SK-N-SH (cell line): ENCODE measurements at regions not wholly inside any gene's neighbourhood (a gene's known extent, or its start where the extent isn't known, plus 50 kb on each side); places are given as distances from the start of the nearest gene placed in this dataset.
A peak's percentile ranks its signal among the peaks of the same experiment; 100 is the strongest.

Experiments
- CTCF ChIA-PET: fragments of 300-600, 350-600 bp; formaldehyde crosslinking; extraction: SDS; loops from one replicate; lab custom pipeline; 2021; lab: Yijun Ruan, JAX
- POLR2A ChIA-PET: fragments of 350-600 bp; sonication (Branson Sonifier 250); formaldehyde crosslinking; extraction: SDS; loops from one replicate; lab custom pipeline; 2020; ENCODE audit warnings: antibody characterized with exemption, inconsistent platforms; lab: Yijun Ruan, JAX
- DNase-seq: peaks from one replicate; pipeline ENCODE4 v3.0.0; 2012
- H2AFZ ChIP-seq: fragments of 200-600 bp; sonication (generic); 2 replicates; pipeline ENCODE4 v1.8.1; 2016; ENCODE audit warnings: antibody characterized with exemption, mild to moderate bottlenecking, low read depth
- H3F3A ChIP-seq: fragments of 200-600 bp; sonication (generic); replicated peaks from 2 replicates; pipeline ENCODE3; 2016; ENCODE audit warnings: antibody characterized with exemption, mild to moderate bottlenecking; ENCODE audit not compliant: insufficient read depth
- H3K27ac ChIP-seq, 2 experiments: fragments of 200-500 bp in 1 of 2; fragments of 200-600 bp in 1 of 2; sonication (Bioruptor generic) in 1 of 2; sonication (generic), shearing (Covaris generic) in 1 of 2; 2 replicates each; pipeline versions ENCODE4 v1.5.1 to v1.6.1; 2014 to 2016; ENCODE audit warnings: low read depth in 2 of 2, inconsistent platforms in 1 of 2, low read length in 1 of 2, mild to moderate bottlenecking in 1 of 2, mixed read lengths in 1 of 2
- H3K27me3 ChIP-seq: fragments of 200-600 bp; sonication (generic), shearing (Covaris generic); 2 replicates; pipeline ENCODE4 v1.6.1; 2016; ENCODE audit warnings: mixed run types; ENCODE audit not compliant: insufficient read depth
- H3K36me3 ChIP-seq, 2 experiments: fragments of 200-500 bp in 1 of 2; fragments of 200-600 bp in 1 of 2; sonication (Bioruptor generic) in 1 of 2; sonication (generic) in 1 of 2; replicated peaks in 1 of 2; 2 replicates each; pipeline versions ENCODE3 to v1.5.1; 2014 to 2016; ENCODE audit warnings: low read length in 1 of 2, mild to moderate bottlenecking in 1 of 2; ENCODE audit not compliant: insufficient read depth in 2 of 2, control insufficient read depth in 1 of 2
- H3K4me1 ChIP-seq, 2 experiments: fragments of 200-500 bp in 1 of 2; fragments of 200-600 bp in 1 of 2; sonication (Bioruptor generic) in 1 of 2; sonication (generic), shearing (Covaris generic) in 1 of 2; 2 replicates each; pipeline versions ENCODE4 v1.5.1 to v1.6.1; 2014 to 2016; ENCODE audit warnings: low read depth in 1 of 2, low read length in 1 of 2, mixed run types in 1 of 2; ENCODE audit not compliant: insufficient read depth in 2 of 2, control insufficient read depth in 1 of 2
- H3K4me2 ChIP-seq: fragments of 200-600 bp; sonication (generic), shearing (Covaris generic); 2 replicates; pipeline ENCODE4 v1.6.1; 2017; ENCODE audit warnings: mixed run types
- H3K4me3 ChIP-seq, 2 experiments: fragments of 200-500 bp in 1 of 2; fragments of 200-600 bp in 1 of 2; sonication (Bioruptor generic) in 1 of 2; sonication (generic), shearing (Covaris generic) in 1 of 2; 2 replicates each; pipeline versions ENCODE4 v1.5.1 to v1.8.1; 2014 to 2016; ENCODE audit warnings: low read depth in 2 of 2, inconsistent platforms in 1 of 2, low read length in 1 of 2, mild to moderate bottlenecking in 1 of 2, mixed read lengths in 1 of 2, moderate library complexity in 1 of 2
- H3K79me2 ChIP-seq: fragments of 200-600 bp; sonication (generic); 2 replicates; pipeline ENCODE4 v1.8.1; 2017; ENCODE audit warnings: mild to moderate bottlenecking; ENCODE audit not compliant: insufficient read depth
- H3K9ac ChIP-seq: fragments of 200-600 bp; sonication (generic); 2 replicates; pipeline ENCODE4 v1.6.1; 2017; ENCODE audit warnings: mixed run types
- H3K9me2 ChIP-seq: fragments of 200-600 bp; sonication (generic); 2 replicates; pipeline ENCODE4 v1.6.1; 2017; ENCODE audit warnings: mixed run types
- H3K9me3 ChIP-seq: fragments of 200-600 bp; sonication (generic); 2 replicates; pipeline ENCODE4 v1.6.1; 2017; ENCODE audit warnings: mixed run types, mild to moderate bottlenecking, moderate library complexity
- H4K20me1 ChIP-seq: fragments of 200-600 bp; sonication (generic); 2 replicates; pipeline ENCODE4 v1.6.1; 2017; ENCODE audit warnings: mild to moderate bottlenecking, mixed run types; ENCODE audit not compliant: insufficient read depth
- CHD2 ChIP-seq: fragments of 150-350 bp; IDR thresholded peaks from 2 replicates; pipeline ENCODE4 v1.6.1; 2018; ENCODE audit warnings: low read length; ENCODE audit not compliant: partially characterized antibody
- ELF1 ChIP-seq: IDR thresholded peaks from 2 replicates; pipeline ENCODE4 v1.4.0; 2012
- EZH2phosphoT487 ChIP-seq: fragments of 200-600 bp; sonication (generic); IDR thresholded peaks from 2 replicates; pipeline ENCODE4 v1.6.1; 2017; ENCODE audit warnings: low read depth, mixed run types, mild to moderate bottlenecking, antibody characterized with exemption, moderate library complexity, borderline replicate concordance
- FOSL2 ChIP-seq: IDR thresholded peaks from 2 replicates; pipeline ENCODE4 v1.4.0; 2012; ENCODE audit warnings: low read depth, mild to moderate bottlenecking, moderate library complexity, borderline replicate concordance
- FOXJ3 ChIP-seq: sonication (generic); formaldehyde crosslinking; IDR thresholded peaks from 2 replicates; pipeline ENCODE4 v1.5.1; 2020; ENCODE audit warnings: mild to moderate bottlenecking, missing genetic modification reagents
- GABPA ChIP-seq: IDR thresholded peaks from 2 replicates; pipeline ENCODE4 v1.4.0; 2012; ENCODE audit warnings: low read depth, mild to moderate bottlenecking
- GATA2 ChIP-seq: sonication (generic); formaldehyde crosslinking; IDR thresholded peaks from 2 replicates; pipeline ENCODE4 v1.5.0; 2020; ENCODE audit warnings: mild to moderate bottlenecking, missing genetic modification reagents
- JUND ChIP-seq: IDR thresholded peaks from 2 replicates; pipeline ENCODE4 v1.4.0; 2012
- MEF2A ChIP-seq: IDR thresholded peaks from 2 replicates; pipeline ENCODE4 v1.4.0; 2012; ENCODE audit warnings: low read depth, borderline replicate concordance
- MXI1 ChIP-seq: IDR thresholded peaks from 2 replicates; pipeline ENCODE4 v1.6.1; 2012; ENCODE audit warnings: mild to moderate bottlenecking, low read depth, low read length, improper control_type of control experiment
- NFIC ChIP-seq: IDR thresholded peaks from 2 replicates; pipeline ENCODE4 v1.4.0; 2012; ENCODE audit warnings: borderline replicate concordance
- RFX5 ChIP-seq: IDR thresholded peaks from 2 replicates; pipeline ENCODE4 v1.6.1; 2012; ENCODE audit warnings: mild to moderate bottlenecking, improper control_type of control experiment, low read length
- RXRA ChIP-seq: IDR thresholded peaks from 2 replicates; pipeline ENCODE4 v1.4.0; 2012; ENCODE audit warnings: low read depth, mild to moderate bottlenecking, borderline replicate concordance
- SIN3A ChIP-seq: IDR thresholded peaks from 2 replicates; pipeline ENCODE4 v1.6.1; 2012; ENCODE audit warnings: low read depth, mild to moderate bottlenecking, low read length, moderate library complexity, borderline replicate concordance
- SMC3 ChIP-seq: IDR thresholded peaks from 2 replicates; pipeline ENCODE4 v1.6.1; 2012; ENCODE audit warnings: low read depth, low read length, improper control_type of control experiment
- TAF1 ChIP-seq: IDR thresholded peaks from 2 replicates; pipeline ENCODE4 v1.6.1; 2012; ENCODE audit warnings: low read depth, mild to moderate bottlenecking, low read length, moderate library complexity, borderline replicate concordance
- TEAD4 ChIP-seq: IDR thresholded peaks from 2 replicates; pipeline ENCODE4 v1.4.0; 2012; ENCODE audit warnings: mild to moderate bottlenecking, borderline replicate concordance; ENCODE audit not compliant: insufficient read depth
- YY1 ChIP-seq: IDR thresholded peaks from 2 replicates; pipeline ENCODE4 v1.4.0; 2012; ENCODE audit warnings: low read depth, mild to moderate bottlenecking
- WGBS: methylation state at CpG from one replicate; pipeline ENCODE4 v1.1.6; 2017; ENCODE audit warnings: low lambda C conversion rate; 5-methylcytosine and 5-hydroxymethylcytosine counted together
- TF ChIP-seq, protein P1 (sequence below): IDR thresholded peaks from 2 replicates; pipeline ENCODE4 v1.4.0; 2012; ENCODE audit warnings: low read depth, borderline replicate concordance
- TF ChIP-seq, protein P2 (sequence below): fragments of 150-350 bp; IDR thresholded peaks from 2 replicates; pipeline ENCODE4 v1.6.1; 2016; ENCODE audit warnings: mild to moderate bottlenecking, low read depth, low read length
- TF ChIP-seq, protein P3 (sequence below): IDR thresholded peaks from 2 replicates; pipeline ENCODE4 v1.4.0; 2012; ENCODE audit warnings: low read depth
- TF ChIP-seq, protein P4 (sequence below): fragments of 150-350 bp; IDR thresholded peaks from 2 replicates; pipeline ENCODE4 v1.6.1; 2017; ENCODE audit warnings: antibody characterized with exemption, low read length, low read depth, borderline replicate concordance

DNA sequence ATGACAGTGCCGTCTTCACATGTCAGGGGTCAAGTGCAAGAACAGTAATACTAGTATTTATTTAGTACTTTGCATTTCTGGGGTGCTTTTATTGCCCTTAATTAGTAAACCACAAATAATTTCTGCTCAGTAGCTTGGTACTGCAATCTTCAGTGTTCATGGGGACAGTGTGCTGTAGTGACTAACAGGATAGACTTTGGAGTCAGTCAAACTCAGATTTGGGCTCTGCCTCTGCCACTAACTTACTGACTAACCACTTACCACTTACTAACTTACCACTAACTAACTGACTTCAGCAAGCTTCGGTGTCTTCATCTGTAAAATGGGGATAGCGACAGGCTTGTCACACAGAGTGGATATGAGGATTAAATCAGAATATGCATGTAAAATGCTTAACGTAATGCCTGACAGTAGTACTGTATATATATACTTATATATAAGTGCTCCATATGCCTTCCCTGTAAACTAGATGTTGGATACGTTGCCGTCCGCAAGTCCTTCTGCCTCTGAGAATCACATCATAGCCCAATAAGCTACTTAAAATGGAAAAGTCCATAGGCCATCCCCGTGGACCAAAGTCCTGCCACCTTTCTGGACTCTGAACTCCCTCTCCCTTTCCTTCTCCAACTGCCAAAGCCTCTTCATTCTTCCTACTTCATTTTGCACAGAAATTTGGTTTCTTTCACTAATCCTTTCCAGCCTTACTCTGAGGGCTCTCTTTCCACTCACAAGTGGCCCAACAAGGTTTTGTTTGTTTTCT lies 158.1 kb downstream of the ZIC5 start:
- H3K27ac ChIP-seq, result no peak overlapping the region
- no peak overlapping the region for H3K9ac ChIP-seq
- no peaks in the 10 kb centered on the region for H3K79me2 ChIP-seq
- no peaks in the 10 kb centered on the region for H3K9me3 ChIP-seq
- H3F3A ChIP-seq, result peaks cover 6% of the 10 kb centered on the region
- WGBS, result 84% methylated on average over 8 of the region's 8 CpGs
- ChIA-PET POLR2A (no interaction called here), CTCF (no interaction called here)
- H3K27me3 ChIP-seq, result no peaks in the 10 kb centered on the region
- H3K9me2 ChIP-seq, result no peaks in the 10 kb centered on the region
- peaks cover 0 to 5% of the 10 kb centered on the region in 2 experiments; a peak in 1 of 4 replicates for H3K4me1 ChIP-seq
- H2AFZ ChIP-seq, result no peak overlapping the region
- H3K4me3 ChIP-seq, result no peak overlapping the region
- no peaks in the 10 kb centered on the region for H4K20me1 ChIP-seq
- DNase-seq, result no peak
- no peak for TF ChIP-seq FOXJ3 (CRISPR knock-in tag)
- TF ChIP-seq, protein P1, sequence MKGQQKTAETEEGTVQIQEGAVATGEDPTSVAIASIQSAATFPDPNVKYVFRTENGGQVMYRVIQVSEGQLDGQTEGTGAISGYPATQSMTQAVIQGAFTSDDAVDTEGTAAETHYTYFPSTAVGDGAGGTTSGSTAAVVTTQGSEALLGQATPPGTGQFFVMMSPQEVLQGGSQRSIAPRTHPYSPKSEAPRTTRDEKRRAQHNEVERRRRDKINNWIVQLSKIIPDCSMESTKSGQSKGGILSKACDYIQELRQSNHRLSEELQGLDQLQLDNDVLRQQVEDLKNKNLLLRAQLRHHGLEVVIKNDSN, result no peak
- no peak for TF ChIP-seq GABPA
- no peak for TF ChIP-seq RFX5
- no peak for TF ChIP-seq MXI1
- TF ChIP-seq FOSL2, result no peak
- no peak for TF ChIP-seq YY1
- TF ChIP-seq SIN3A, result no peak
- TF ChIP-seq, protein P2, sequence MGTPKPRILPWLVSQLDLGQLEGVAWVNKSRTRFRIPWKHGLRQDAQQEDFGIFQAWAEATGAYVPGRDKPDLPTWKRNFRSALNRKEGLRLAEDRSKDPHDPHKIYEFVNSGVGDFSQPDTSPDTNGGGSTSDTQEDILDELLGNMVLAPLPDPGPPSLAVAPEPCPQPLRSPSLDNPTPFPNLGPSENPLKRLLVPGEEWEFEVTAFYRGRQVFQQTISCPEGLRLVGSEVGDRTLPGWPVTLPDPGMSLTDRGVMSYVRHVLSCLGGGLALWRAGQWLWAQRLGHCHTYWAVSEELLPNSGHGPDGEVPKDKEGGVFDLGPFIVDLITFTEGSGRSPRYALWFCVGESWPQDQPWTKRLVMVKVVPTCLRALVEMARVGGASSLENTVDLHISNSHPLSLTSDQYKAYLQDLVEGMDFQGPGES, result no peak
- no peaks in the 10 kb centered on the region for H3K36me3 ChIP-seq
- H3K4me2 ChIP-seq, result no peak overlapping the region

DNA sequence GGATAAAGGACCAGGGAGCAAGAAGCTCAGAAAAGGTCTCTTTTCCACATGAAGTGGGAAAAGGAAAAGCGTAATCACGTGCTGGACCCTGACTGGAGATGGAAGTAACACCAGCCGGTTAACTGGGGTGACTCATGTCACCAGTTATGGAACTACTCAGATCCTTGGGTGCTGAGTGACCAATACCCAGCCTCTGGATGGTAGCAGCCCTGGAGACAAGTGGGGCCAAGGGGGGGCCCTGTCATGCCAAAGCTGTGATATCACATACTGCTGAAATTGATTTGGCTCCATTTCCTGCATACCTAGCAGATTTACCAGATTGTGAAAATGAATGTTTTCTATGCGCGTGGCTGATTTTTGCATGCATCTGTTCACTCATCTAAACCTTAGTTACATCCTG lies 158.9 kb downstream of the ZIC5 start:
- no peaks in the 10 kb centered on the region for H3K36me3 ChIP-seq
- H3K9me3 ChIP-seq, result no peaks in the 10 kb centered on the region
- POLR2A ChIA-PET, result no interaction called here
- H4K20me1 ChIP-seq, result no peaks in the 10 kb centered on the region
- no peak overlapping the region for H3K4me3 ChIP-seq
- H3K79me2 ChIP-seq, result no peaks in the 10 kb centered on the region
- no peaks in the 10 kb centered on the region for H3K9me2 ChIP-seq
- WGBS, result 42% methylated on average over 5 of the region's 5 CpGs
- H3K4me1 ChIP-seq, result peaks cover 0 to 5% of the 10 kb centered on the region in 2 experiments; a peak in 1 of 4 replicates
- peak overlapping the region; percentile 49; the same call in 1 of the 2 replicates for H3K4me2 ChIP-seq
- no peak overlapping the region for H2AFZ ChIP-seq
- peaks cover 6% of the 10 kb centered on the region for H3F3A ChIP-seq
- no peaks in the 10 kb centered on the region for H3K27me3 ChIP-seq
- H3K27ac ChIP-seq, result no peak overlapping the region; a peak in 2 of 4 replicates
- no peak overlapping the region for H3K9ac ChIP-seq
- CTCF ChIA-PET, result no interaction called here
- no peak for DNase-seq
- TF ChIP-seq, protein P1, result peak; percentile 66; the same call in 1 of the 2 replicates
- TF ChIP-seq GABPA, result no peak
- no peak for TF ChIP-seq ELF1
- TF ChIP-seq MEF2A, result no peak
- peak; percentile 38; the same call in 1 of the 2 replicates for TF ChIP-seq RXRA
- no peak for TF ChIP-seq GATA2 (CRISPR knock-in tag)
- TF ChIP-seq, protein P3, sequence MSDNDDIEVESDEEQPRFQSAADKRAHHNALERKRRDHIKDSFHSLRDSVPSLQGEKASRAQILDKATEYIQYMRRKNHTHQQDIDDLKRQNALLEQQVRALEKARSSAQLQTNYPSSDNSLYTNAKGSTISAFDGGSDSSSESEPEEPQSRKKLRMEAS, result peak; percentile 71
- no peak for TF ChIP-seq CHD2
- no peak for TF ChIP-seq EZH2phosphoT487
- no peak for TF ChIP-seq TAF1
- TF ChIP-seq JUND, result peak; percentile 68
- TF ChIP-seq, protein P4, sequence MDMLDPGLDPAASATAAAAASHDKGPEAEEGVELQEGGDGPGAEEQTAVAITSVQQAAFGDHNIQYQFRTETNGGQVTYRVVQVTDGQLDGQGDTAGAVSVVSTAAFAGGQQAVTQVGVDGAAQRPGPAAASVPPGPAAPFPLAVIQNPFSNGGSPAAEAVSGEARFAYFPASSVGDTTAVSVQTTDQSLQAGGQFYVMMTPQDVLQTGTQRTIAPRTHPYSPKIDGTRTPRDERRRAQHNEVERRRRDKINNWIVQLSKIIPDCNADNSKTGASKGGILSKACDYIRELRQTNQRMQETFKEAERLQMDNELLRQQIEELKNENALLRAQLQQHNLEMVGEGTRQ, result no peak
- no peak for TF ChIP-seq MXI1
- TF ChIP-seq, protein P2, result no peak
- TF ChIP-seq NFIC, result peak; percentile 76
- no peak for TF ChIP-seq YY1
- TF ChIP-seq FOSL2, result peak; percentile 71
- no peak for TF ChIP-seq SMC3
- TF ChIP-seq TEAD4, result 0 out of 2 replicates have a peak, but pooled peaks have one; percentile 39
